ENCODE measurements at regions not wholly inside any gene's neighbourhood (a gene's known extent, or its start where the extent isn't known, plus 50 kb on each side); places are given as distances from the start of the nearest gene placed in this dataset.

GRCh38 chr11:87417951-87418350, 380.2 kb downstream of the TMEM135 start:
- TF ChIP-seq POLR2A (IDR thresholded peaks at IDR 0.05; ENCODE audit: low read length) (no peak), GATA1 (IDR thresholded peaks at IDR 0.05; ENCODE audit: low read depth, low read length) (no peak)

Measured in erythroblast (primary cell).